CD4-positive, alpha-beta T cell (primary cell): ENCODE measurements at regions not wholly inside any gene's neighbourhood (a gene's known extent, or its start where the extent isn't known, plus 50 kb on each side); places are given as distances from the start of the nearest gene placed in this dataset.

Experiments used
- ATAC-seq: fragments of 200-7000 bp; cut with Tn5 transposase; one replicate; pipeline ENCODE4 v1.10.0; 2022; ENCODE audit warnings: mild to moderate bottlenecking; ENCODE audit not compliant: poor library complexity
- CTCF ChIA-PET: fragments of 350-600 bp; sonication (Branson Sonifier 250); formaldehyde crosslinking; loops from one replicate; lab custom pipeline; 2021; ENCODE audit warnings: antibody characterized with exemption, inconsistent platforms; lab: Charles Lee
- POLR2A ChIA-PET: fragments of 350-600 bp; sonication (Branson Sonifier 250); formaldehyde crosslinking; loops from one replicate; lab custom pipeline; 2021; ENCODE audit warnings: antibody characterized with exemption, inconsistent platforms; lab: Charles Lee
- DNase-seq, 14 experiments: peaks; one replicate each; pipeline ENCODE4 v3.0.0-alpha.2; 2013 to 2020; ENCODE audit warnings: mixed read lengths in 2 of 14
- H3K27ac ChIP-seq, 2 donors: one replicate each; pipeline versions ENCODE4 v1.5.1 to v1.7.0; 2013; ENCODE audit warnings: low read length in 2 of 2, low read depth in 1 of 2, mild to moderate bottlenecking in 1 of 2
- H3K27me3 ChIP-seq, 2 experiments: 1 replicate in 1 of 2; 2 replicates in 1 of 2; pipeline versions ENCODE4 v1.6.1 to v1.7.0; 2013; ENCODE audit warnings: low read length in 2 of 2, control low read depth in 1 of 2, mild to moderate bottlenecking in 1 of 2, moderate library complexity in 1 of 2; ENCODE audit not compliant: insufficient read depth in 2 of 2, control insufficient read depth in 1 of 2
- H3K36me3 ChIP-seq: one replicate; pipeline ENCODE4 v1.6.1; 2013; ENCODE audit warnings: low read length, control low read depth; ENCODE audit not compliant: insufficient read depth
- H3K4me1 ChIP-seq: one replicate; pipeline ENCODE4 v1.6.1; 2013; ENCODE audit warnings: low read length, control low read depth; ENCODE audit not compliant: insufficient read depth
- H3K4me3 ChIP-seq: one replicate; pipeline ENCODE4 v1.5.1; 2013; ENCODE audit warnings: mild to moderate bottlenecking, low read length, moderate library complexity
- H3K9me3 ChIP-seq, 2 experiments: 1 replicate in 1 of 2; 2 replicates in 1 of 2; pipeline versions ENCODE4 v1.6.1 to v1.7.0; 2013; ENCODE audit warnings: low read length in 2 of 2, mild to moderate bottlenecking in 2 of 2, control low read depth in 1 of 2, moderate library complexity in 1 of 2; ENCODE audit not compliant: control insufficient read depth in 1 of 2, insufficient read depth in 1 of 2
- H3K27ac Mint-ChIP-seq: one replicate; pipeline ENCODE4 v1.8.0; 2020; ENCODE audit warnings: mixed read lengths
- H3K27me3 Mint-ChIP-seq: one replicate; pipeline ENCODE4 v1.8.0; 2021; ENCODE audit warnings: mixed read lengths
- H3K36me3 Mint-ChIP-seq: one replicate; pipeline ENCODE4 v1.8.0; 2021; ENCODE audit warnings: low read depth, mixed read lengths
- H3K4me1 Mint-ChIP-seq: one replicate; pipeline ENCODE4 v1.8.0; 2021; ENCODE audit warnings: low read depth, mixed read lengths
- H3K4me3 Mint-ChIP-seq: one replicate; pipeline ENCODE4 v1.8.0; 2020; ENCODE audit warnings: mild to moderate bottlenecking, mixed read lengths
- H3K9me3 Mint-ChIP-seq: one replicate; pipeline ENCODE4 v1.8.0; 2020; ENCODE audit warnings: mixed read lengths
- CTCF ChIP-seq: fragments of 200-600 bp; IDR thresholded peaks from one replicate; pipeline ENCODE4 v1.8.0; 2022; ENCODE audit warnings: antibody characterized with exemption, mild to moderate bottlenecking
- intact Hi-C, 2 experiments: fragments of 100-400 bp; cut with DNase I in 1 of 2; cut with micrococcal nuclease in 1 of 2; formaldehyde crosslinking; loops; one replicate each; pipeline versions ENCODE4 v1.15.1 to v1.9.0; 2023 to 2025; cut with DNase I, micrococcal nuclease

DNA sequence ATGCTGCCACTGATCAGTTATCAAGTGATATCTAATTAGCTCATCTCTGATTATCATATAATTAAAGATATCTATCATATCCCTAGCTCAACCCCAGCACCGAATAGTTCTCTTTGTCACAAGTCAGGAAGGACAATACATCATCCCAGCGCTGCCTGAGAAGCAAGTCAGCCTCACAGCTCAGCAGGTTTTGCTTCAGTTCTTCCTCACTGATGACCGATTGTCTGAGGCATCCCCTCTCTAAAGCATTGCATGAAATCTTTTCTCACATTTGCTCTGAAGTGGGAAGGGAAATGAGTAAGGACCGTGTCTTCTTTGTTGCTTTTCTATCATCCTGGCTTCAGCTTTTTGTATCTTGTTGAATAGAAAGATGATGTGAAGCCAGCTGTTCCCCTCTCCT lies 247.9 kb downstream of the CMPK2 start:
- Mint-ChIP-seq H3K27me3 (peaks cover 13% of the 10 kb centered on the region), H3K9me3 (peaks cover 8% of the 10 kb centered on the region), H3K4me1 (no peaks in the 10 kb centered on the region), H3K4me3 (no peak overlapping the region), H3K36me3 (no peaks in the 10 kb centered on the region), H3K27ac (no peak overlapping the region)
- ATAC-seq (no peak), DNase-seq (no peak)
- POLR2A ChIA-PET, result no interaction called here
- Histone ChIP-seq H3K36me3 (no peaks in the 10 kb centered on the region), H3K4me3 (no peak overlapping the region), H3K27ac (no peak overlapping the region), H3K4me1 (no peaks in the 10 kb centered on the region), H3K9me3 (peaks cover 3 to 7% of the 10 kb centered on the region in 2 experiments), H3K27me3 (no peaks in the 10 kb centered on the region)
- no peak for TF ChIP-seq CTCF
- intact Hi-C loops, result no loop called here
- CTCF ChIA-PET, result no interaction called here

DNA sequence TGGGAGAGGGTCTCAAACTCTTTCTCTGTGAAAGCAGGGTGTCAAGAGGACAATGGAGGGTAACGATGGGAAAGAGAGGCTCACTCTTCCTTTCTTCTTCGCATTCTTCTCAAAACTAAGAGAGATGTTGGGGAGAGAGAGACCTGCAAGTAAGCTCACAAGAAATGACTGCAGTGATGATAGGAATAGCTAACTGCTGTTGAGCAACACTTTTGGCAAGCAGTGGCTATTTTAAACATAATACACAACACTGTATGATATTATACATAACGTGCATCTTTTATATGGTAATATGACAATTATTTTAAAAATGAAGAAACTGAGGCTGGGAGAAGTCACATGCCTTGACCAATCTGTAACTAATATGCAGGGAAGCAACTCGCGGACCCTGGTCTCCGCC lies 247.5 kb downstream of the CMPK2 start:
- peaks cover 8% of the 10 kb centered on the region for H3K9me3 Mint-ChIP-seq
- H3K27me3 ChIP-seq, result no peaks in the 10 kb centered on the region
- no peak overlapping the region for H3K4me3 Mint-ChIP-seq
- no peaks in the 10 kb centered on the region for H3K4me1 Mint-ChIP-seq
- intact Hi-C loops, result no loop called here
- H3K9me3 ChIP-seq, result peaks cover 3% of the 10 kb centered on the region in 2 experiments
- H3K36me3 ChIP-seq, result no peaks in the 10 kb centered on the region
- peaks cover 13% of the 10 kb centered on the region for H3K27me3 Mint-ChIP-seq
- no peaks in the 10 kb centered on the region for H3K36me3 Mint-ChIP-seq
- TF ChIP-seq CTCF, result no peak
- no peak overlapping the region for H3K27ac ChIP-seq
- ChIA-PET POLR2A (no interaction called here), CTCF (no interaction called here)
- no peak overlapping the region for H3K4me3 ChIP-seq
- no peak overlapping the region for H3K27ac Mint-ChIP-seq
- H3K4me1 ChIP-seq, result no peaks in the 10 kb centered on the region
- ATAC-seq (no peak), DNase-seq (no peak)

DNA sequence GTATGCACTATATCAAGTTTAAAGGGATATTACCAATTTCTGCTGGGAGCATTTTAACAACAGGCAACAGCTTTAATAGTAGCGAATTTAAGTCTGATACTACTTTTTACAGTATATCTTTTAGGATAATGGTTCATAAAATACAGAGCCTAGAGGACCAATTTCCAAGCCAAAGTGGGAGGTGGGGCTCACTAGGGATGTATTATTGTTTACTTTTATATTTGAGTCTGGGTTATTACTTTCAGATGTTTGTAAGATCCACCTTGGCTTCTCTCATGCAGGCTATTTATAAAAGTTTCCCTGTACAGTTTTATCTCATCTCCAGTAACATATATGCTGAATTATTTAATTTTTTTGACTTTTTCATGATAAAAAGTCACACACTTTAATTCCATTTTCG lies 242.0 kb downstream of the CMPK2 start:
- H3K36me3 ChIP-seq, result no peaks in the 10 kb centered on the region
- no peaks in the 10 kb centered on the region for H3K9me3 ChIP-seq
- H3K27ac ChIP-seq, result no peak overlapping the region
- H3K27me3 ChIP-seq, result no peaks in the 10 kb centered on the region
- no peaks in the 10 kb centered on the region for H3K4me1 ChIP-seq
- DNase-seq (no peak), ATAC-seq (no peak)
- CTCF ChIA-PET, result no interaction called here
- TF ChIP-seq CTCF, result no peak
- peaks cover 9% of the 10 kb centered on the region for H3K27me3 Mint-ChIP-seq
- no peaks in the 10 kb centered on the region for H3K4me1 Mint-ChIP-seq
- no peak overlapping the region for H3K4me3 Mint-ChIP-seq
- POLR2A ChIA-PET, result no interaction called here
- H3K9me3 Mint-ChIP-seq, result no peaks in the 10 kb centered on the region
- intact Hi-C loops, result no loop called here
- no peak overlapping the region for H3K27ac Mint-ChIP-seq
- no peak overlapping the region for H3K4me3 ChIP-seq
- H3K36me3 Mint-ChIP-seq, result no peaks in the 10 kb centered on the region
